Eye (tissue), 1 donor: ENCODE measurements at regions not wholly inside any gene's neighbourhood (a gene's known extent, or its start where the extent isn't known, plus 50 kb on each side); places are given as distances from the start of the nearest gene placed in this dataset.

Source experiments
- DNase-seq: peaks from one replicate; pipeline ENCODE4 v3.0.0-alpha.2; 2015

DNA sequence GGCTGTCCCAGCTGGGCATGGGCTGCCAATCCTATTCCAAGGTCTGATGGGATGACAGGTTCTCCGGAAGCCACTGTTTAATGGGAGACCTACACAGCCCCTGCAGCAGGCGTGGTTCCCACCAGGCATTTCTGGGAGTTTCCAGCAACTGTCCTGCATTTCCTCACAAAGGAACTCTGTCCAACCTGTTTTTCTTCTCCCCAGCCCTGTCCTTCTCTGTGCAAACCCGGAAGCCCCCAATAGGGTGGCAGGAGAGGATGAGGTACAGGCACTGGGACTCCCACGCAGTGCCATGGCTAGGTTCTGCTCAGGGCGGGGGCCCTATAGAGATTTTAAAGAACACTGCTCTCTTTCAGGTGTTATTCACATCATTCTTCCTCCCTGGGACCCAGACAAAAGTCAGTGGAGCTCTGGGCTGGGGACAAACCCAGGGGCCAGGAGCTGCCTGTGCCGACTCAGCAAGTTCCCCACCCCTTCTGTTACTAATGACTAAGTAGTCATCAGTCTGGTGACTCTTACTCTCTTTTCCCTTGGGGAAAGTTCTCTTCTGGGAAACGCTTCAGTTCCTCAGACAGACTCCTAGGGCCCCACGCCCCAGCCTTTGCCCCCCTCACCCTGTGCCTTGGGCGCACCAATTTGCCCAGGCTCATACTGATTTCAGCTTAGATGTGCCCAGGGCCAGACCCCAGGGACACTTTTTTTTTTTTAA lies 97.7 kb downstream of the CD47 start:
- DNase-seq: no peak

GRCh38 chr3:107990926-107991325 lies 99.9 kb downstream of the CD47 start:
- no peak for DNase-seq

- DNase-seq: no peak
Measured at GRCh38 chr3:107990433-107990832, 100.4 kb downstream of the CD47 start.

DNA sequence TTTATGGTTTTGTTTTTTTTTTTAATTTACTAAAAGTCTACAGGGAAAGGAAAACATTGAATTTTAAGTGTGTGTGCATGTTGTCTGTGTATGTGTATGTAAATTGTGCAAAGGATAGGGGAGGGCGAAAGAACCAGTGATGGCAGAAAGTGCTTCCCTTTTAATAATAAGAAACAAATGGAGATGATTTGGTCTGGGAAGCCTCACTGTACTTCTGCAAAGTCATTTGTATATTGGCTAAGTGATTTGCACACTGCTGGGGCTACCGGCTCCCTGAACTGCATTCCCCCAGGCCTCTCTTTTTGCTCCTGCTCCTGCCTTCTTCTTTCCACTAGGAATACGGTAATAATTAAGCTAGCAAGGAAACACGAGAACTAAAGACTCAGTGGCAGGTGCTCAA lies 101.2 kb downstream of the CD47 start:
- no peak for DNase-seq

GRCh38 chr3:107988460-107989175 lies 102.2 kb downstream of the CD47 start:
- DNase-seq: no peak

DNA sequence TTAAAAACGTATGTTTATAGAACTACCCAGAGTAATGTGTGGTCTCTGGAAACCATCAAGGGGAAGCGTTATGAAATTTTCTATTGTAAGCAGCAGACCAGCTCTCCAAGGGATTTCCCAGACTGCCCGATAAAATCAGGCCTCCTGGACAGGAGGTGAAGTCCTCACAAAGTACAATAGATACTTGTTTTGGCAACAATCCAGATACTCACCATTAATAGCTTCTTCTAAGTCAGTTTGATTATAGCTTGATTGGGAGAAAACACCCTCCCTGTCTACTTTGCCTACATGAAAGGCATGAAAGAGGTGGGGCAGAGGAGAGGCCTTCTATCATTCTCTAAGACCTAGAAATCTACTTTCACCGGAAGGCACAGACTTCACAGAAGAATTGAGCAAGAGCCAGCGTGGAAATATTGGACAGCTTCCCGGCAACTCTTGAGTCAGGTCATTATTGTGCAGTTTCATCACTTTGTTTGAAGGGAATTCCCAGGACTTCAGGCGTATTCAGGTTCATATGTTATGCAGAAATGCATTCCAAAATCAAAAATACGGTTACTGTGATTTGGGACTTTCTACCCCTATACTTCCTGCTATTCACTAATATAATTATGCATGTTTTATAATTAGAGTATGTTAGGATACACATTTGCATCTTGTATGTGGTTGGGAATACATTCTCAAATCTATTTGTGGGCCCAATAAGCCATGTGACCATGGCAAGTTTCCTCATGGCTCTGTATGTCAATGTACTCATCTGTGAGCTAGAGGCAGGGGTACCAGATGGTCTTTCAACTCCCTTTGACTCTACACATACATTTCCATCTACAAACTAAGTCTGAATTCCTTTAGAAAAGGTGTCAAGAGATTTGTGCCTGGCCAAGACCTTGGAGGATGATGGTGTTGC lies 103.5 kb downstream of the CD47 start:
- DNase-seq: peak; percentile 69

GRCh38 chr3:107986505-107986904 lies 104.3 kb downstream of the CD47 start:
- no peak for DNase-seq

DNA sequence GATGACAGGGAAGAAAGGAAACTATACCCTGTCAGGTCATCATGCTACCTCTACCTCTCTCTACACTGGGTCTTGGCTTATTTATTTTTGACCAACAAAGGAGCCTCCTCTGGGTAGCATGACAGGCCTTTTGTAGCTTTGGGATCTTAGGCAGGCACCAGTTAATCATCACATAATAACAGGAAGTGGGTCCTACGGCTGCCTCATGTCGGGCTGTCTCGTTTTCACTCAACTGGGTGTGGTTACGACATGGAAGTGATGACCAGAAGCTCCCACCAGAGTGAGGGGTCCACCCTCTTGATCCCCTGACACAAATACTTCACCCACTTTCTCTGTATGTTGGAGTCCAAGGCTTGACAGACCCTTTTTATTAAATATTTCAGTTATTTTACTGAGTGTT lies 105.3 kb downstream of the CD47 start:
- DNase-seq: no peak

GRCh38 chr3:107983247-107983646 lies 107.6 kb downstream of the CD47 start:
- DNase-seq: no peak

DNA sequence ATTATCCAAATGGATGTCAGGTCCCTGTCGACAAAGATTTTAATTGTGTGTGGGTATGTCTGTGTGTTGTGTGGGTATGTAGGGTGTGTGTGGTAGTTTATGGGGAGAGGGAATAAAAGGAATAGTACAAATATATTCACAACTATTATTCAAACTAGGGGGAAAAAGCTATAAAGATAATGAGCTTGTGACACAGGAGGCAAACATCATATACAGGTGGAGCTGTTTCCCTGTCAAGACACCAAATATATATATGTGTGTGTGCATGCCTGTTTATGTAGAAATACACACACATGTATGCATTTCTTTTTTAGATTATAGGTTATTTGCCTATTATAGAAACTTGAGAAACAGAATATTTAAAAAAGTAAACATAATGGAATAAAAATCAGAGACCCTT lies 108.7 kb downstream of the CD47 start:
- DNase-seq: no peak

DNA sequence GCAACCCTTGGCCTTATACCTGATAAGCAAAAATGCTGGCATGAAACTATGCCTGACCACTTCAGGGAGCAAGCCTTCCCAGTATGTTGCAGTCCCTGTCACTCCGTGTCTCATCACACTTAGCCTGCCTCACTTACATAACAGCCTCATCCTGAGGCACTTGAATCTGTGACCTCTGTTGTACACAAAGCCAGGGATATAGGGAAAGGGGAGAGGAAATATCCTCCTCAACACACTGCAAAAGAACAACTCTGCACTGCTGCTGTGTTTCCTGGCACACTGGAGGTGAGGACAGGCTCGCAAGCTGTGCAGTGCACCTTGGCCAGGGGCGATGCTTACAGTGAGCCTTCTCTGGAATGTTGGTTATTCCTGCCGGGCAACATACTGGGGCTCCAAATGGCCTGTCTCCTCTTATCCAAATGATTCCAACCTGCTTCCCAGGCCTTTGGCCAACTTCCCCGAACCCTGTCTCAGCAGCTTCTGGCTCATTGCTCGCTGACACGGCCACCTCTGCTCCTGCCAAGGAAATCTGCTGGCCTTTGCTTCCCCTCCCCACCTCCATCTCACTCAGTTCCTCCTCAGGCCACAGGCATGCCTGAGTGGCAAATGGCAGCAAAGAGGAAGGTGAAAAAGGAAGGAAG lies 109.2 kb downstream of the CD47 start:
- peak; percentile 84 for DNase-seq

DNA sequence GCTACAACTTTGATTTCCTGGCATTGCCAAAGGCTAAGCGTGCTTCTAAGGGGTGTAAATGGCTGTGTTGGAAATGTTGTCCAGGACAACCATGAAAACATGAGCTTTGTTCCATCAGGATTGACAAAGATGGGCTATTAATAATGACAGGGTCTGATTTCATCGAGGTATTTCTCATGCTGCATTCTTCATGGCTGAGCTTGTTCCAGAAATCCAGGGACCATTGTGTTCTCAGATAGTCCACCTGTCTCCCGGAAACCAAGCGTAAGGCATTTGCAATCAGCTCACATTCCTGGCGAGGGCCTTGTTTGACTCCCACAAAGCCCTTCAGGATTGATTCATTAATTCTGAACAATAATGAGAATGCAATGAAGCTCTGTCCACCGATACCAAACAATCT lies 111.3 kb downstream of the CD47 start:
- DNase-seq: no peak

GRCh38 chr3:107978131-107979055 lies 112.4 kb downstream of the CD47 start:
- peak; percentile 87 for DNase-seq

DNA sequence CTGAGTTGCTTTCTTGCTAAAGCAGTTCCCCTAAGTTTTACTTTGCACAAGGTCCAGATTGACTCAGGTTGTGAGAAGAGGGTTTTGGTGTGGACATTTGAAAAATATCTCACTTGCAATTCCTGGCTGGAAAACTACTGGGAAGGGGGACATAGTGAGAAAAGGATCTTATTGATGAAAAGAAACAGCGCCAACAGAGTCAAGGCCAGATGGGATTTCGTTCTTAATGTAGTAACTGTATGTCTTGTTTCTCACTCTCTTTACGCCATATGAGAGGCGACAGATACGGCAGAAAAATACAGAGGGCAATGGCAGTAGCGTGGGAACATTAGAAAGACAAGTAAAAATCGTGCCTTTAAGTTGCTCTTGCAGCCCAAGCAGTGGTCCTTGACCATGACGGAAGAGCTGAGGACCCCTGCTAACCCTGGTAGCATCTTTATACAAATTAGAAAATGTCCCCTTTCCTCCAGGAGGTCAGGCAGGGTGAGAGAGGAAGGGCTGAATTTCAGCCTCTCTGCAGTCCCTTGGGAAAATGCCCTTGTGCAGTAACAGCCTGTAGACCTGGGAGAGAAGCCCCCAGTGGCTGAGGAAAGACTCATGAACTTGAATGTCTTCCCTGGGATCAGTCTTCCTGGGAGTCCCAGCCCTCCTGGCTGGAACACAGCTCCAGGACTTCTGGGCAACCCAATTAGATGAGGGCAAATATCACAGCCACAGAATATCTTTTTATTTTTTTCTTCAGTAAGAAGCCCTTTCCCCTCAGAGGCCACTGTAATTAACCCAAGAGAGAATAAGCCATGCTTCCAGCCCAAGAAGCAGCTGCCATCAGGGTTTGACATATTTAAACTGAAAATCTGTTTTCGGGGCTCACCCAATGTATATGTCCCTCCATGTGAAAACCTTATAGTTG lies 113.4 kb downstream of the CD47 start:
- peak; percentile 85 for DNase-seq

- DNase-seq: no peak
Measured at GRCh38 chr3:107976202-107976800, 114.5 kb downstream of the CD47 start.

GRCh38 chr3:107975529-107976201 lies 115.2 kb downstream of the CD47 start:
- no peak for DNase-seq

DNA sequence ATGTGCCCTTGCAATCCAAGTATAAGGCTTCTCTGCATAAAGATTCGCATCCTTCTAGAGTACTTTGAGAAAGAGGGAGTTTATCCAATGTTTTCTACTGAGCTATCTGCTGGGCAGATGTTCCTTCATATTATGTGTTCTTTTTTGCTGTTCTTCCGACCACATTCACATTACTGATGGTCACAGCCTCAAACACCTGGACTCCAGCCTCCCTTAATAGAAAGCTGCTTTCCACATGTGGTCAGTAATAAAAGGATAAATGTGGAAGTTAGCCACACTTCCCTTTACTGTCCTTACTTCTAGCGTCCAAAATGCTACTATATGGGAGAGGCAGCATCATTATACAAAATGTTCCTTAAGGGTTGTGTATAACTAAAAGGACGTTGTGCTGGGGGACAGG lies 116.9 kb downstream of the CD47 start:
- DNase-seq: no peak

DNA sequence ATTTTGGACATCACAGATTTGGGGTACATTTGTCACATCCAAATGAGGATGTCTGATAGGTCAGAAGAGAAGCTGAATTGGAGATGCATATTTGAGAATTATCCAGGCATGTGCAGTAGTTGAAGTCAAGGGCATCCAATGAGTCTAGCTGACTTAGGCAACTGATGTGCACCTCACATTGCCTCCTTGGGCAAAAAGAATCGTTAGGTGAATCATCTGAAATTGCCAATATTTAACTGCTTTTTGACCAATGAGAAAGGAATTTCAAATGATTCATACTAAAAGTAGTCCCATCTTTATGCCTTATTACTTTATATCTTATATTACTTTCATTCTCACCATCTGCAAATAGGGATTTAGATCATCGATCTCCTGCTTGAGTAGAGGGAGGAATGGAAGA lies 117.7 kb downstream of the CD47 start:
- no peak for DNase-seq

DNA sequence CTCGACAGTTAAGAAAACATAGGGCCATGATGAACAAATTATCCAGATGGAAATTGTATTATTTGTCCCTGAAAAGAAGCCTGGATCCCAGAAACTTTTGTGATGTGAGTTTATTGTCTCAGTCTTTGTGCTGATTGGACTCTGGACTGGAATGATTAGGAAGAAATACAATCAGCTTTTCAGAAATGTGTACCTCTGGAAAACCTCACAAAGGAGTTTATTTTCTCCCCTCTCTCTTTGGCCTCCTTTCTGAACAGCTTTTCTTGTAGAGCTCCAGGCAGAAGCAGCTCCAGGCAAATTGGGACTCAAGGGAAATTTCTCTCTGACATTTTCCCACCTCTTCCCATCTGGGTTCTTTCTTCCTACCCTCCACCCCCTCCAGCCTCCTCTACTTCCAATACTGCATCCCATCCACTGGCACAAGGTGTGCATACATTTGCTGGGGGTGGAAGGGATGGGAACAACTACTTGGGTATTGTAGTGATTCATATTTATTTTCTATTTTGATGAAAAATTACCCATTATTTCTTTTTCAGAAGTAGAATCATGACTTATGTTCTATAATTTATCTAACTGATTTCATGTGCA lies 119.7 kb downstream of the CD47 start:
- no peak for DNase-seq
